Neutrophil (primary cell): ENCODE measurements at regions not wholly inside any gene's neighbourhood (a gene's known extent, or its start where the extent isn't known, plus 50 kb on each side); places are given as distances from the start of the nearest gene placed in this dataset.

Experiments
- H3K27ac ChIP-seq: fragments of 200-600 bp; sonication (generic); 2 replicates; pipeline ENCODE4 v1.5.1; 2016; ENCODE audit warnings: mild to moderate bottlenecking, moderate library complexity
- H3K27me3 ChIP-seq: fragments of 200-600 bp; sonication (generic); 2 replicates; pipeline ENCODE4 v1.6.0; 2016; ENCODE audit warnings: mild to moderate bottlenecking
- H3K36me3 ChIP-seq: fragments of 200-600 bp; sonication (generic); 2 replicates; pipeline ENCODE4 v1.5.1; 2017
- H3K4me1 ChIP-seq, 2 experiments: fragments of 200-600 bp in 1 of 2; sonication (generic) in 1 of 2; 1 replicate in 1 of 2; 2 replicates in 1 of 2; pipeline versions ENCODE4 v1.5.1 to v1.6.1; 2013 to 2016; ENCODE audit warnings: low read depth in 1 of 2, low read length in 1 of 2, mild to moderate bottlenecking in 1 of 2, moderate library complexity in 1 of 2; ENCODE audit not compliant: control insufficient read depth in 1 of 2, insufficient read depth in 1 of 2
- H3K4me3 ChIP-seq, 2 experiments: fragments of 200-600 bp in 1 of 2; sonication (generic) in 1 of 2; 1 replicate in 1 of 2; 2 replicates in 1 of 2; pipeline ENCODE4 v1.5.1; 2013 to 2016; ENCODE audit warnings: low read depth in 1 of 2, low read length in 1 of 2, mild to moderate bottlenecking in 1 of 2, moderate library complexity in 1 of 2
- H3K9me3 ChIP-seq: fragments of 200-600 bp; sonication (generic); 2 replicates; pipeline ENCODE4 v1.5.1; 2016
- CTCF ChIP-seq: fragments of 200-600 bp; sonication (generic); IDR thresholded peaks from 2 replicates; pipeline ENCODE4 v1.5.1; 2016; ENCODE audit warnings: antibody characterized with exemption

GRCh38 chr1:5595531-5596170, 396.6 kb downstream of the NPHP4 start:
- no peaks in the 10 kb centered on the region for H3K27me3 ChIP-seq
- no peaks in the 10 kb centered on the region for H3K9me3 ChIP-seq
- TF ChIP-seq CTCF: no peak
- no peak overlapping the region for H3K4me3 ChIP-seq
- no peaks in the 10 kb centered on the region for H3K36me3 ChIP-seq
- H3K4me1 ChIP-seq: no peaks in the 10 kb centered on the region
- no peak overlapping the region for H3K27ac ChIP-seq

GRCh38 chr1:5594056-5594956, 397.9 kb downstream of the NPHP4 start:
- no peak overlapping the region for H3K4me3 ChIP-seq
- no peak overlapping the region for H3K27ac ChIP-seq
- no peaks in the 10 kb centered on the region for H3K9me3 ChIP-seq
- no peak for TF ChIP-seq CTCF
- H3K4me1 ChIP-seq: no peaks in the 10 kb centered on the region
- H3K36me3 ChIP-seq: no peaks in the 10 kb centered on the region
- H3K27me3 ChIP-seq: no peaks in the 10 kb centered on the region

GRCh38 chr1:5590717-5591116, 401.5 kb downstream of the NPHP4 start:
- no peak for TF ChIP-seq CTCF
- H3K4me1 ChIP-seq: no peaks in the 10 kb centered on the region

GRCh38 chr1:5586629-5587028, 405.6 kb downstream of the NPHP4 start:
- H3K36me3 ChIP-seq: no peaks in the 10 kb centered on the region
- no peaks in the 10 kb centered on the region for H3K27me3 ChIP-seq
- no peak overlapping the region for H3K27ac ChIP-seq
- TF ChIP-seq CTCF: no peak
- no peaks in the 10 kb centered on the region for H3K9me3 ChIP-seq
- H3K4me3 ChIP-seq: no peak overlapping the region
- no peaks in the 10 kb centered on the region for H3K4me1 ChIP-seq

More at GRCh38 chr1:5590717-5591116, 401.5 kb downstream of the NPHP4 start:
- Histone ChIP-seq H3K27me3 (no peaks in the 10 kb centered on the region), H3K36me3 (no peaks in the 10 kb centered on the region), H3K4me3 (no peak overlapping the region), H3K27ac (no peak overlapping the region), H3K9me3 (no peaks in the 10 kb centered on the region)

- no peak overlapping the region for H3K4me3 ChIP-seq
- H3K9me3 ChIP-seq: no peaks in the 10 kb centered on the region
- no peak overlapping the region for H3K27ac ChIP-seq
- no peak for TF ChIP-seq CTCF
- H3K36me3 ChIP-seq: no peaks in the 10 kb centered on the region
- no peaks in the 10 kb centered on the region for H3K4me1 ChIP-seq
- no peaks in the 10 kb centered on the region for H3K27me3 ChIP-seq
These were observed 407.0 kb downstream of the NPHP4 start for GRCh38 chr1:5585256-5585655.
